NCI-H1417 (cell line): ENCODE measurements at regions not wholly inside any gene's neighbourhood (a gene's known extent, or its start where the extent isn't known, plus 50 kb on each side); places are given as distances from the start of the nearest gene placed in this dataset.

Source experiments
- DNase-seq, 3 experiments: peaks; one replicate each; lab custom pipeline; 2025; lab: John Stamatoyannopoulos, UW

GRCh38 chr7:94272821-94273583 lies 121.7 kb upstream of the COL1A2 start:
- no peak for DNase-seq

- DNase-seq, result no peak
Measured at GRCh38 chr7:94274828-94275227, 119.9 kb upstream of the COL1A2 start.

- DNase-seq, result peak in 1 of 3 experiments; percentile 41
Measured at GRCh38 chr7:94276027-94276426, 118.7 kb upstream of the COL1A2 start.

- peak; percentile 22 to 73 (median 36) for DNase-seq
Measured at GRCh38 chr7:94276795-94277194, 117.9 kb upstream of the COL1A2 start.

GRCh38 chr7:94277236-94277635 lies 117.5 kb upstream of the COL1A2 start:
- no peak for DNase-seq

GRCh38 chr7:94280851-94281250 lies 113.8 kb upstream of the COL1A2 start:
- DNase-seq, result no peak

- DNase-seq, result no peak
Measured at GRCh38 chr7:94284104-94284503, 110.6 kb upstream of the COL1A2 start.

- DNase-seq, result no peak
Measured at GRCh38 chr7:94286111-94286510, 108.6 kb upstream of the COL1A2 start.

GRCh38 chr7:94288096-94288495 lies 106.6 kb upstream of the COL1A2 start:
- no peak for DNase-seq

- peak; percentile 77 to 95 (median 83) for DNase-seq
Measured at GRCh38 chr7:94289071-94289470, 105.6 kb upstream of the COL1A2 start.

GRCh38 chr7:94294471-94295131 lies 100.1 kb upstream of the COL1A2 start:
- DNase-seq, result no peak

- DNase-seq, result peak; percentile 14 to 86 (median 60)
Measured at GRCh38 chr7:94295850-94296249, 98.8 kb upstream of the COL1A2 start.

GRCh38 chr7:94296881-94297280 lies 97.8 kb upstream of the COL1A2 start:
- peak in 1 of 3 experiments; percentile 24 for DNase-seq

- no peak for DNase-seq
Measured at GRCh38 chr7:94297397-94297838, 97.3 kb upstream of the COL1A2 start.

GRCh38 chr7:94298943-94299342 lies 95.8 kb upstream of the COL1A2 start:
- no peak for DNase-seq

- DNase-seq, result peak in 1 of 3 experiments; percentile 50
Measured at GRCh38 chr7:94300176-94300835, 94.4 kb upstream of the COL1A2 start.

- DNase-seq, result peak in 2 of 3 experiments; percentile 37 to 55
Measured at GRCh38 chr7:94301024-94301586, 93.6 kb upstream of the COL1A2 start.

- DNase-seq, result peak in 1 of 3 experiments; percentile 33
Measured at GRCh38 chr7:94303118-94303517, 91.6 kb upstream of the COL1A2 start.

GRCh38 chr7:94303695-94304094 lies 91.0 kb upstream of the COL1A2 start:
- no peak for DNase-seq

GRCh38 chr7:94304878-94305277 lies 89.8 kb upstream of the COL1A2 start:
- DNase-seq, result no peak

GRCh38 chr7:94305836-94306235 lies 88.9 kb upstream of the COL1A2 start:
- DNase-seq, result no peak

- no peak for DNase-seq
Measured at GRCh38 chr7:94307399-94308048, 87.2 kb upstream of the COL1A2 start.
